Skeletal muscle satellite cell (primary cell): ENCODE measurements at regions not wholly inside any gene's neighbourhood (a gene's known extent, or its start where the extent isn't known, plus 50 kb on each side); places are given as distances from the start of the nearest gene placed in this dataset.

Source experiments
- H3K27me3 ChIP-seq: 2 replicates; pipeline ENCODE4 v1.7.0; 2013; ENCODE audit warnings: low read length; ENCODE audit not compliant: control insufficient read depth, insufficient read depth
- H3K36me3 ChIP-seq: 2 replicates; pipeline ENCODE4 v1.7.0; 2013; ENCODE audit warnings: mild to moderate bottlenecking, control low read depth, low read length; ENCODE audit not compliant: insufficient read depth
- H3K4me1 ChIP-seq: 2 replicates; pipeline ENCODE4 v1.7.0; 2013; ENCODE audit warnings: low read length; ENCODE audit not compliant: control insufficient read depth, insufficient read depth
- H3K4me2 ChIP-seq: 2 replicates; pipeline ENCODE4 v1.7.0; 2013; ENCODE audit warnings: mild to moderate bottlenecking, low read length
- H3K4me3 ChIP-seq: 2 replicates; pipeline ENCODE4 v1.7.0; 2013; ENCODE audit warnings: low read length
- H3K9ac ChIP-seq: 2 replicates; pipeline ENCODE4 v1.7.0; 2013; ENCODE audit warnings: mild to moderate bottlenecking, low read depth, low read length, moderate library complexity
- H3K9me3 ChIP-seq: replicated peaks from 2 replicates; pipeline ENCODE4 v1.7.0; 2013; ENCODE audit warnings: mild to moderate bottlenecking, control low read depth, low read length

- Histone ChIP-seq H3K36me3 (no peaks in the 10 kb centered on the region), H3K4me3 (no peak overlapping the region), H3K9me3 (no peaks in the 10 kb centered on the region), H3K4me1 (peaks cover 6% of the 10 kb centered on the region), H3K4me2 (no peak overlapping the region), H3K27me3 (no peaks in the 10 kb centered on the region), H3K9ac (no peak overlapping the region)
Measured at GRCh38 chr13:38147050-38147449, 202.6 kb upstream of the UFM1 start.

- H3K4me1 ChIP-seq: peaks cover 10% of the 10 kb centered on the region
- no peaks in the 10 kb centered on the region for H3K36me3 ChIP-seq
- H3K9ac ChIP-seq: peak overlapping the region; percentile 2
- no peaks in the 10 kb centered on the region for H3K9me3 ChIP-seq
- no peak overlapping the region for H3K4me3 ChIP-seq
- H3K27me3 ChIP-seq: no peaks in the 10 kb centered on the region
- H3K4me2 ChIP-seq: peak overlapping the region; percentile 31
Measured at GRCh38 chr13:38141792-38142191, 207.9 kb upstream of the UFM1 start.

DNA sequence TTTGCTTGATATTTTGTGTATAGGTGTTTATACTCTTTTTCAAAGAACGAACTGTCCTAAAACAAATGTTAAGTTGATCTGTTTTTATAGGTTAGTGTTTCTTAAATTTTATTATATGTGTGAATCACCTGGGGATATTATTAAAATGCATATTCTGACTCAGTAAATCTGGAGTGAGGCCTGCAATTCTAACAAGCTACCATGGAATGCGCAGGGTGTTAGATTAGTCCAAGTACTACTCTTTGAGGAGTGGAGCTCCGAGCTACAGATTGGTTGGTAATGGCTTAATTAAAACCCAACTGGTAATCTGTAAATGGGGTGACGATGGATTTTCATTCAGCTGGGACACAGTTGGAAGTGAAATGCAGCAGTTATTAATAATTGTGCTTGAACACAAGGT lies 214.1 kb upstream of the UFM1 start:
- Histone ChIP-seq H3K36me3 (no peaks in the 10 kb centered on the region), H3K9me3 (no peaks in the 10 kb centered on the region), H3K4me1 (peaks cover 10% of the 10 kb centered on the region), H3K4me3 (no peak overlapping the region), H3K4me2 (peak overlapping the region; percentile 9), H3K9ac (no peak overlapping the region), H3K27me3 (no peaks in the 10 kb centered on the region)

GRCh38 chr13:38121267-38121666 lies 228.4 kb upstream of the UFM1 start:
- Histone ChIP-seq H3K4me1 (no peaks in the 10 kb centered on the region), H3K9me3 (no peaks in the 10 kb centered on the region), H3K9ac (no peak overlapping the region), H3K36me3 (no peaks in the 10 kb centered on the region), H3K27me3 (no peaks in the 10 kb centered on the region), H3K4me3 (no peak overlapping the region), H3K4me2 (no peak overlapping the region)

DNA sequence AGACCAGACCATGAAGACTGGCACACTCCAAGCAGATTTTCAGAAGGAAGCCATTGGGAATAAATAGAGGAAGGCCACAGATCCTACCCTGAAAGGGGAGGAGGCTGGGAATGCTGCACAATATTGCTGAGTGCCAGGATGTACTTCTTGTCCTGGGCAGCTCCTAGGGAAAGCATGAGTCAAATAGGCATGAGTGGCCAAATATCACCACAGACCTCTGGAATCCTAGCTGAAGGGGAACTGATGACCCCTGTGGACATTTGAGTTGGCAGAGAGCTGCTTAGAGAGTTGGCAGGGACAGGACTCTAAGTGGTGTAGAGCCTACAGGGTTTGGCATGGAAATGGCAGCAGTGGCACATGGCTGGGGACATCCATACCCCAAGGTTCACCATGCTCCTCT lies 234.3 kb upstream of the TRPC4 start:
- Histone ChIP-seq H3K9ac (no peak overlapping the region), H3K4me1 (peaks cover 7% of the 10 kb centered on the region), H3K4me3 (no peak overlapping the region), H3K36me3 (no peaks in the 10 kb centered on the region), H3K4me2 (no peak overlapping the region), H3K27me3 (no peaks in the 10 kb centered on the region), H3K9me3 (no peaks in the 10 kb centered on the region)

DNA sequence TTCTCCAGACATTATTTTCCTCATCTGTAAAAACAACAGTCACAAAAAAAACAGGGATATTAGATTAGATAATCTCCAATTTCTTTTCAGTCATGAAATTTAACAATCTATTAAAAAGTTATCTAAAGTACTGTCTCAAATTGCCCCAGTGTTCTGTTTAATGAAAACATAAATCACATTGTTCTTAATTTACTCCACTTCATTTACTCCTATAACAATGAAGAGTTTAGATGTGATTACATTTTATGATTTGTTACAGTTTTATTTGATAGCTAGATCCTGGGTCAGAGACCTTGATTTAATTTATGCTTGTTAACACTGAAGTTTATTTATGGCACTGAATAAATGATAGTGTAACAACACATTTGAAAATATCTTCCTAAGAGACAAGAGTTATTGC lies 230.2 kb upstream of the TRPC4 start:
- no peaks in the 10 kb centered on the region for H3K36me3 ChIP-seq
- no peak overlapping the region for H3K4me2 ChIP-seq
- no peak overlapping the region for H3K9ac ChIP-seq
- no peaks in the 10 kb centered on the region for H3K9me3 ChIP-seq
- peaks cover 7% of the 10 kb centered on the region for H3K4me1 ChIP-seq
- H3K4me3 ChIP-seq: no peak overlapping the region
- H3K27me3 ChIP-seq: no peaks in the 10 kb centered on the region

DNA sequence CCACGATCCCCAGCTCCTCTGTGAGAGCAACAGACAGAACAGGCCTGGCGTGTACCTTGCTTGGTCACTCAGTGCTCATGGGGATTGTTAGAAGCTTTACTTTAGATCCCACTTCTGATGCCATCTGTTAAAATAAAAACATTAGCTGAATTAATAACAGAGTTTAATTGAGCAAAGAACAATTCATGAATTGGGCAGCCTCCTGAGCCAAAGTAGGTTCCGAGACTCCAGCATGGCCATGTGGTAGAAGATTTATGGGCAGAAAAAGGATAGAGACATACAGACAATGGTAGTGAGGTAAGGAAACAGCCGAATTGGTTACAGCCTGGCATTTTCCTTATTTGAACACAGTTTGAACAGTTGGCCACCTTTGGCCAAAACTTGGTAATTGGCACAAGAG lies 223.9 kb upstream of the TRPC4 start:
- H3K4me3 ChIP-seq: no peak overlapping the region
- no peaks in the 10 kb centered on the region for H3K4me1 ChIP-seq
- no peak overlapping the region for H3K4me2 ChIP-seq
- no peak overlapping the region for H3K9ac ChIP-seq
- H3K27me3 ChIP-seq: no peaks in the 10 kb centered on the region
- no peaks in the 10 kb centered on the region for H3K9me3 ChIP-seq
- H3K36me3 ChIP-seq: no peaks in the 10 kb centered on the region

GRCh38 chr13:38090913-38091312 lies 221.3 kb upstream of the TRPC4 start:
- Histone ChIP-seq H3K36me3 (no peaks in the 10 kb centered on the region), H3K9me3 (peaks cover 2% of the 10 kb centered on the region), H3K9ac (no peak overlapping the region), H3K4me1 (no peaks in the 10 kb centered on the region), H3K27me3 (no peaks in the 10 kb centered on the region), H3K4me2 (no peak overlapping the region), H3K4me3 (no peak overlapping the region)

DNA sequence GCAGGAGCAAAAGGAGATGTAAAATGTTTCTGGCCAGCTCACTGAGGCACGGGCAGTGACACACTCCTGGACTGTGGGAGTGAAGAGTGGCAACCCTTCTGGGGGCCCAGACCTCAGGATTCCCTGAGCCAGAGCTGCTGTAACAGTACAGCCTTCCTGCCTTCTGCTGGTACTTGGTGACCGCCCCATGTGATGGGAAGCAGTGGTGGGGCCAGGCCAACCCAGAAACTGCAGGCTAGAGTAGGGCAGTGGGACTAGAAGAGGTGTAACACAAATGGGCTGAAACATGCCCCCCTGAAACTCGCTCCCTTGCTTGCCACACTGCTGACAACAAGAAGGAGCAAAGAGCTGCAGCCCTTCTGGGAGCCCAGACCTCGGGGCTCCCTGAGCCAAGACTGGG lies 217.1 kb upstream of the TRPC4 start:
- Histone ChIP-seq H3K4me2 (no peak overlapping the region), H3K36me3 (no peaks in the 10 kb centered on the region), H3K9ac (no peak overlapping the region), H3K4me1 (no peaks in the 10 kb centered on the region), H3K4me3 (no peak overlapping the region), H3K27me3 (no peaks in the 10 kb centered on the region), H3K9me3 (peaks cover 2% of the 10 kb centered on the region)

DNA sequence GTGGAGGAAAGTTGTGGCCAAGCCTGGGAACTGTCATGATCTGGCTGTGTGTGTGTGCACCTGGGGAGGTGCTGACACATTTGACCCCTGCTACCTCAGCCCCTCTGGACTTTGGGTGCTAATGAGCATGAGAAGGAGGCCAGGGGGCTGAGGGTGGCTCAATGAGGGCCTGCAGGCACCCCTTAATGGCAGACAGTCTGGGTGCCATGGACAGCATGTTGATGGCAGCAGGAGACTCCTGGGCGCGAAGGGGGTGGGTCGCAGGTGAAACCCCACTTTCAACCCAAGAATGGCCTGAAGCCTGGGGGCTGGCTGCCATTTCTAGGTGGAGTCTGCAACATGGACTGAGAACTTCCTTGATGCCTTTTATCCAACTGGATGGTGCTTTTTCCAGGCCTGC lies 216.4 kb upstream of the TRPC4 start:
- no peak overlapping the region for H3K9ac ChIP-seq
- no peaks in the 10 kb centered on the region for H3K27me3 ChIP-seq
- H3K36me3 ChIP-seq: no peaks in the 10 kb centered on the region
- no peak overlapping the region for H3K4me2 ChIP-seq
- peaks cover 2% of the 10 kb centered on the region for H3K9me3 ChIP-seq
- H3K4me3 ChIP-seq: no peak overlapping the region
- H3K4me1 ChIP-seq: no peaks in the 10 kb centered on the region

GRCh38 chr13:38073931-38074330 lies 204.4 kb upstream of the TRPC4 start:
- Histone ChIP-seq H3K4me2 (no peak overlapping the region), H3K4me3 (no peak overlapping the region), H3K4me1 (peaks cover 4% of the 10 kb centered on the region), H3K27me3 (no peaks in the 10 kb centered on the region), H3K9ac (no peak overlapping the region), H3K36me3 (no peaks in the 10 kb centered on the region), H3K9me3 (no peaks in the 10 kb centered on the region)

DNA sequence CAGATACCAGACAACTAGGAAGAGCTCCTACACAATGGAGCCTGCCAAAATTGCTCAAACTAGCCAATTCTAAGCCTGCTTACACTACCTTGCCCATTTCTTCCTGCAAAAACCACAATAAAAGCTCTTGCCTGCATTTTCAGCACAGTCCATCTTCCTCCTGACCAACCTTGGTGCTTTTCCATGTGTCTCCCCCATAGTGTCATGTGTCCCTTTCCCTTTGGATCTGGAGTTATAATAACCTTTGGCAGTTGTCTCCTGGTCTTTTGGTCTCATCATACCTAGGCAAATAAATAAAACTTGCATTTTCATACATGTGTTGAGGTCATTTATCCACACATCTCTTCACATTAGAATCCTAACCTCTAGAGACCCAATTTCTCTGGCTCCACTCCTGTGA lies 203.1 kb upstream of the TRPC4 start:
- H3K36me3 ChIP-seq: no peaks in the 10 kb centered on the region
- H3K9me3 ChIP-seq: no peaks in the 10 kb centered on the region
- H3K4me2 ChIP-seq: no peak overlapping the region
- peaks cover 4% of the 10 kb centered on the region for H3K4me1 ChIP-seq
- H3K9ac ChIP-seq: no peak overlapping the region
- H3K4me3 ChIP-seq: no peak overlapping the region
- H3K27me3 ChIP-seq: no peaks in the 10 kb centered on the region
